Activated T-cell treated with anti-CD3 and anti-CD28 coated beads for 48 hours (primary cell): ENCODE measurements at regions not wholly inside any gene's neighbourhood (a gene's known extent, or its start where the extent isn't known, plus 50 kb on each side); places are given as distances from the start of the nearest gene placed in this dataset.
"Not testable (repeated sequence)": the region's sequence is repeated elsewhere in the genome, so short reads cannot be mapped to it uniquely, and the experiment has no call there.

Source experiments
- DNase-seq: peaks from one replicate; pipeline ENCODE4 v3.0.0-alpha.2; 2020; ENCODE audit warnings: low read depth

GRCh38 chr2:4988444-4988843 is 703.7 kb upstream of the SOX11 start:
- DNase-seq = not testable (repeated sequence)

- no peak for DNase-seq
Measured at GRCh38 chr2:4992226-4992625, 700.0 kb upstream of the SOX11 start.

- DNase-seq = no peak
Measured at GRCh38 chr2:4995466-4995865, 696.7 kb upstream of the SOX11 start.

- DNase-seq = no peak
Measured at GRCh38 chr2:5007596-5007995, 684.6 kb upstream of the SOX11 start.

GRCh38 chr2:5019324-5019723 is 672.9 kb upstream of the SOX11 start:
- no peak for DNase-seq

GRCh38 chr2:5020116-5020875 is 671.9 kb upstream of the SOX11 start:
- DNase-seq = no peak

- no peak for DNase-seq
Measured at GRCh38 chr2:5021136-5021535, 671.0 kb upstream of the SOX11 start.

GRCh38 chr2:5022061-5022460 is 670.1 kb upstream of the SOX11 start:
- no peak for DNase-seq

- not testable (repeated sequence) for DNase-seq
Measured at GRCh38 chr2:5022708-5023635, 669.2 kb upstream of the SOX11 start.

- no peak for DNase-seq
Measured at GRCh38 chr2:5026571-5027234, 665.5 kb upstream of the SOX11 start.

GRCh38 chr2:5035057-5035488 is 657.1 kb upstream of the SOX11 start:
- no peak for DNase-seq

GRCh38 chr2:5036256-5036655 is 655.9 kb upstream of the SOX11 start:
- no peak for DNase-seq

GRCh38 chr2:5039241-5039975 is 652.8 kb upstream of the SOX11 start:
- no peak for DNase-seq

GRCh38 chr2:5040571-5040970 is 651.6 kb upstream of the SOX11 start:
- no peak for DNase-seq

GRCh38 chr2:5041501-5041900 is 650.7 kb upstream of the SOX11 start:
- no peak for DNase-seq

GRCh38 chr2:5042666-5043440 is 649.3 kb upstream of the SOX11 start:
- DNase-seq = no peak

- DNase-seq = no peak
Measured at GRCh38 chr2:5051300-5051699, 640.9 kb upstream of the SOX11 start.

GRCh38 chr2:5052905-5053304 is 639.3 kb upstream of the SOX11 start:
- no peak for DNase-seq

GRCh38 chr2:5057891-5058351 is 634.3 kb upstream of the SOX11 start:
- DNase-seq = no peak

GRCh38 chr2:5060956-5061355 is 631.2 kb upstream of the SOX11 start:
- no peak for DNase-seq

- DNase-seq = no peak
Measured at GRCh38 chr2:5064687-5065086, 627.5 kb upstream of the SOX11 start.
